ENCODE measurements at regions not wholly inside any gene's neighbourhood (a gene's known extent, or its start where the extent isn't known, plus 50 kb on each side); places are given as distances from the start of the nearest gene placed in this dataset.
A peak's percentile ranks its signal among the peaks of the same experiment; 100 is the strongest.

- H3K27ac Mint-ChIP-seq, result peak overlapping the region; percentile 73
Observed at GRCh38 chr16:47920709-47921108, 235.1 kb downstream of the ABCC12 start.

GRCh38 chr16:47917118-47917517, 238.7 kb downstream of the ABCC12 start:
- no peak overlapping the region for H3K27ac Mint-ChIP-seq
- no peaks in the 10 kb centered on the region for H3K27me3 Mint-ChIP-seq
- no peaks in the 10 kb centered on the region for H3K36me3 Mint-ChIP-seq (ENCODE audit: insufficient read depth)
- H3K9me3 Mint-ChIP-seq (ENCODE audit: low read depth), result peaks cover 14% of the 10 kb centered on the region
- peaks cover 21% of the 10 kb centered on the region for H3K4me1 Mint-ChIP-seq (ENCODE audit: low read depth)
- no peak for TF ChIP-seq CTCF (IDR thresholded peaks at IDR 0.05; ENCODE audit: unreplicated experiment)
- no peak overlapping the region for H3K4me3 Mint-ChIP-seq (ENCODE audit: low read depth)
- no peak for DNase-seq (ENCODE audit: low spot score, unreplicated experiment)

More at GRCh38 chr16:47920709-47921108, 235.1 kb downstream of the ABCC12 start:
- DNase-seq (ENCODE audit: low spot score, unreplicated experiment), result no peak
- Mint-ChIP-seq H3K4me3 (ENCODE audit: low read depth) (no peak overlapping the region), H3K27me3 (no peaks in the 10 kb centered on the region), H3K9me3 (ENCODE audit: low read depth) (no peaks in the 10 kb centered on the region), H3K4me1 (ENCODE audit: low read depth) (peaks cover 21% of the 10 kb centered on the region), H3K36me3 (ENCODE audit: insufficient read depth) (no peaks in the 10 kb centered on the region)
- TF ChIP-seq CTCF (IDR thresholded peaks at IDR 0.05; ENCODE audit: unreplicated experiment), result no peak

GRCh38 chr16:47916266-47916665, 239.5 kb downstream of the ABCC12 start:
- H3K4me3 Mint-ChIP-seq (ENCODE audit: low read depth), result no peak overlapping the region
- no peak for DNase-seq (ENCODE audit: low spot score, unreplicated experiment)
- H3K4me1 Mint-ChIP-seq (ENCODE audit: low read depth), result peaks cover 17% of the 10 kb centered on the region
- no peak for TF ChIP-seq CTCF (IDR thresholded peaks at IDR 0.05; ENCODE audit: unreplicated experiment)
- H3K27me3 Mint-ChIP-seq, result no peaks in the 10 kb centered on the region
- H3K27ac Mint-ChIP-seq, result no peak overlapping the region
- no peaks in the 10 kb centered on the region for H3K36me3 Mint-ChIP-seq (ENCODE audit: insufficient read depth)
- H3K9me3 Mint-ChIP-seq (ENCODE audit: low read depth), result peaks cover 14% of the 10 kb centered on the region

- TF ChIP-seq CTCF (IDR thresholded peaks at IDR 0.05; ENCODE audit: unreplicated experiment), result no peak
- peaks cover 8% of the 10 kb centered on the region for H3K9me3 Mint-ChIP-seq (ENCODE audit: low read depth)
- H3K27me3 Mint-ChIP-seq, result peaks cover 2% of the 10 kb centered on the region
- H3K4me1 Mint-ChIP-seq (ENCODE audit: low read depth), result peaks cover 4% of the 10 kb centered on the region
- no peak for DNase-seq (ENCODE audit: low spot score, unreplicated experiment)
- no peaks in the 10 kb centered on the region for H3K36me3 Mint-ChIP-seq (ENCODE audit: insufficient read depth)
- no peak overlapping the region for H3K4me3 Mint-ChIP-seq (ENCODE audit: low read depth)
- H3K27ac Mint-ChIP-seq, result no peak overlapping the region
Observed at GRCh38 chr16:47907109-47907508, 248.7 kb downstream of the ABCC12 start.

GRCh38 chr16:47905771-47906170, 250.0 kb downstream of the ABCC12 start:
- H3K36me3 Mint-ChIP-seq (ENCODE audit: insufficient read depth), result no peaks in the 10 kb centered on the region
- H3K27ac Mint-ChIP-seq, result no peak overlapping the region

More at GRCh38 chr16:47905771-47906170, 250.0 kb downstream of the ABCC12 start:
- peaks cover 4% of the 10 kb centered on the region for H3K4me1 Mint-ChIP-seq (ENCODE audit: low read depth)
- DNase-seq (ENCODE audit: low spot score, unreplicated experiment), result no peak
- no peak for TF ChIP-seq CTCF (IDR thresholded peaks at IDR 0.05; ENCODE audit: unreplicated experiment)
- peaks cover 13% of the 10 kb centered on the region for H3K9me3 Mint-ChIP-seq (ENCODE audit: low read depth)
- peaks cover 2% of the 10 kb centered on the region for H3K27me3 Mint-ChIP-seq
- no peak overlapping the region for H3K4me3 Mint-ChIP-seq (ENCODE audit: low read depth)

All from progenitor cell of endocrine pancreas (in vitro differentiated cells).